Sigmoid colon (tissue), 4 donors: ENCODE measurements at regions not wholly inside any gene's neighbourhood (a gene's known extent, or its start where the extent isn't known, plus 50 kb on each side); places are given as distances from the start of the nearest gene placed in this dataset.

ENCODE experiments used
- POLR2A ChIP-seq, 2 donors: fragments of 450-650 bp; IDR thresholded peaks; one replicate each; pipeline ENCODE4 v1.6.1; 2016; ENCODE audit warnings: antibody characterized with exemption in 2 of 2, mild to moderate bottlenecking in 2 of 2, moderate library complexity in 2 of 2
- POLR2AphosphoS5 ChIP-seq, 4 donors: sonication (generic); formaldehyde crosslinking; IDR thresholded peaks; one replicate each; pipeline ENCODE4 v1.6.1; 2017; ENCODE audit warnings: antibody characterized with exemption in 4 of 4
- TF ChIP-seq, protein P1 (sequence below), 4 experiments: fragments of 450-650 bp in 3 of 4; fragments of 200-600 bp in 1 of 4; IDR thresholded peaks; one replicate each; pipeline ENCODE4 v1.5.1; 2016 to 2019; ENCODE audit warnings: antibody characterized with exemption in 4 of 4, mild to moderate bottlenecking in 3 of 4, moderate library complexity in 2 of 4

DNA sequence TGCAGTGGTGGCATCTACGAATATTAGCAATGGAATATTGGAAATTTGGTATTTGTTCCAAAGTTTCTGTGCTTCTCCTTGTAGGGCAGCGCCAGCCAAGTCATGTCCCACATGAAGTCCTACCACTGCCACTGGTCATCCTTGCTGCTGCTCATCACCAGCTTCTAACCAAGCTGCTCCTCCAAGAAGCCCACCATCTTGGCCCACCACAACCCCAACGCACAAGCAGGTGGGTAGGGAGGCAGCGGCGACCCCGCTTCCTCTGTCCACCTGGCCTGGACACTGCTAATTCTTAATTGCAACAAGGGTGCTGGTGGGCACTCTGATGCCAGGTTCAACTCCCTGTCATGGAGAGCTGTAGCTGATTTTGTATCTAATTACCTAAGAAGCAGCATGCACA is 291.2 kb upstream of the LYPLAL1 start:
- TF ChIP-seq, protein P1, sequence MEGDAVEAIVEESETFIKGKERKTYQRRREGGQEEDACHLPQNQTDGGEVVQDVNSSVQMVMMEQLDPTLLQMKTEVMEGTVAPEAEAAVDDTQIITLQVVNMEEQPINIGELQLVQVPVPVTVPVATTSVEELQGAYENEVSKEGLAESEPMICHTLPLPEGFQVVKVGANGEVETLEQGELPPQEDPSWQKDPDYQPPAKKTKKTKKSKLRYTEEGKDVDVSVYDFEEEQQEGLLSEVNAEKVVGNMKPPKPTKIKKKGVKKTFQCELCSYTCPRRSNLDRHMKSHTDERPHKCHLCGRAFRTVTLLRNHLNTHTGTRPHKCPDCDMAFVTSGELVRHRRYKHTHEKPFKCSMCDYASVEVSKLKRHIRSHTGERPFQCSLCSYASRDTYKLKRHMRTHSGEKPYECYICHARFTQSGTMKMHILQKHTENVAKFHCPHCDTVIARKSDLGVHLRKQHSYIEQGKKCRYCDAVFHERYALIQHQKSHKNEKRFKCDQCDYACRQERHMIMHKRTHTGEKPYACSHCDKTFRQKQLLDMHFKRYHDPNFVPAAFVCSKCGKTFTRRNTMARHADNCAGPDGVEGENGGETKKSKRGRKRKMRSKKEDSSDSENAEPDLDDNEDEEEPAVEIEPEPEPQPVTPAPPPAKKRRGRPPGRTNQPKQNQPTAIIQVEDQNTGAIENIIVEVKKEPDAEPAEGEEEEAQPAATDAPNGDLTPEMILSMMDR (IDR thresholded peaks at IDR 0.05) = no peak
- TF ChIP-seq POLR2AphosphoS5 (IDR thresholded peaks at IDR 0.05) (no peak), POLR2A (IDR thresholded peaks at IDR 0.05) (no peak)
